ENCODE measurements at regions not wholly inside any gene's neighbourhood (a gene's known extent, or its start where the extent isn't known, plus 50 kb on each side); places are given as distances from the start of the nearest gene placed in this dataset.

DNA sequence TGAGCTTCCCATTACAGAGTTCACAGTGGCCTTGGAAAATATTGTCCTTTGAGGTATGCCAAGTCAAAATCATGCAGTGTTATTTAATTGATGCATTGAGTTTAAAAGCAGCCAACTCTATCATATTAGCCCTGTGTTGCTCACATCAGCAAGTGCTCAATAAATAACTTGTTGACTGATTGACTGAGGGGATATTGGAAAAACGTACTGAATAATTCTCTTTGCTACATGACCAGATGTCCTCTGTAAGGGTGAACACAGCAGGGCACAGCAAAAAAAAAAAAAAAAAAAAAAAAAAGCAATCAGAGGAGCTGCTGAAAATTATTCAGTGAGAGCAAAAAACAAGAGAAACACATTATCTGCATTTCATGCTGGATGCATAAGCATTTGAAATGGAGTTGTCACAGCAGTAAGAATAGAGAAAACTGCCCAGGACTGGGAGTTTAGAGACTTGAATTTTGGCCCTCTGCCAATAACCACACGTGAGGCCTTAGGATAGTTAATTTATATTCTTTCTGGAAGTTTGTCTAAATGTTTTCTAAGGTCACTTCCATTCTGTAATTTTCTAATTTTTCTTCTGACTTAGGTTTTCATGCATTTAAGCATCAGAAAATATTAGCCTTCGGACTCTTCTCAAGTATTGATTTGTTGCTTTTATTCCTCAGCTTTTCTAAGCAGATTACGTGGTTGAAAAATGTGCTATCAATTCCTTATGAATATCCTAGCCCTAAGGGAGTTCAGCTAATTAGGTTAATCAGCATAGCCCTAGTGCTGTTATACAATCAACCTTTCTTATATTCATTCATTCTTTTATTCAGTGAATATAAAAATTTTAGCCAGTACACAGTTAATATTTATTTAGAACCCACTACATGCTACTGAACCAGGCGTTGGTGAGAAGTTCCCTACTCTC is 246.8 kb upstream of the STXBP5 start:
- no peaks in the 10 kb centered on the region for H3K27me3 Mint-ChIP-seq (ENCODE audit: unreplicated experiment)
- no peak for TF ChIP-seq CTCF (IDR thresholded peaks at IDR 0.05; ENCODE audit: unreplicated experiment)
- peaks cover 2% of the 10 kb centered on the region for H3K9me3 Mint-ChIP-seq (ENCODE audit: low read depth, unreplicated experiment)
- no TSS peak for BruUV-seq (replicated peaks)
- H3K4me1 Mint-ChIP-seq (ENCODE audit: low read depth, unreplicated experiment) = no peaks in the 10 kb centered on the region
- CTCF ChIA-PET = no interaction called here
- H3K4me3 Mint-ChIP-seq (ENCODE audit: low read depth, unreplicated experiment) = no peak overlapping the region
- H3K27ac Mint-ChIP-seq (ENCODE audit: unreplicated experiment) = no peak overlapping the region
- DNase-seq = no peak
- intact Hi-C loops (cut with micrococcal nuclease; ENCODE audit: unreplicated experiment) = no loop called here
- H3K36me3 Mint-ChIP-seq (ENCODE audit: insufficient read depth, unreplicated experiment) = no peaks in the 10 kb centered on the region

DNA sequence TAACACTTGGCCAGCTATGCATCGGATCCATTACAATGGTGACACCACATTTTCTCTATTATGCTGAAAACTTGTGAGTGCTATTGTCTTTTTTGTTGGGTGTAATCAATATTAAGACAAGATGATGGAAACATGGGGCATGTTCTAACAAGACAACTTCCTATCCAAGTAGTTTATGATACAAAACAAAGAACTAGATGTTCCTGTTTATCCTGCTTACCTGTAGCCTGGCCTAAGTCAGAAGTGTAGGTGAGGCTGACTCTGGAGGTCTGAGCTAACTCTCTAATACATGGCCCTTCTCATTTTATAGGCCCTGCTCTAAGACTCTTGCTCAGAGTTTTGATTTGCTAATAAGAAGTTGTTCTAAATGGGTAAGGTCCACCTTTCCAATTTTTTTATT is 242.4 kb upstream of the STXBP5 start:
- Mint-ChIP-seq H3K27ac (ENCODE audit: unreplicated experiment) (no peak overlapping the region), H3K27me3 (ENCODE audit: unreplicated experiment) (no peaks in the 10 kb centered on the region), H3K4me1 (ENCODE audit: low read depth, unreplicated experiment) (no peaks in the 10 kb centered on the region), H3K4me3 (ENCODE audit: low read depth, unreplicated experiment) (no peak overlapping the region), H3K9me3 (ENCODE audit: low read depth, unreplicated experiment) (peaks cover 12% of the 10 kb centered on the region), H3K36me3 (ENCODE audit: insufficient read depth, unreplicated experiment) (no peaks in the 10 kb centered on the region)
- intact Hi-C loops (cut with micrococcal nuclease; ENCODE audit: unreplicated experiment) = no loop called here
- CTCF ChIA-PET = no interaction called here
- DNase-seq = no peak
- BruUV-seq (replicated peaks) = no TSS peak
- TF ChIP-seq CTCF (IDR thresholded peaks at IDR 0.05; ENCODE audit: unreplicated experiment) = no peak

DNA sequence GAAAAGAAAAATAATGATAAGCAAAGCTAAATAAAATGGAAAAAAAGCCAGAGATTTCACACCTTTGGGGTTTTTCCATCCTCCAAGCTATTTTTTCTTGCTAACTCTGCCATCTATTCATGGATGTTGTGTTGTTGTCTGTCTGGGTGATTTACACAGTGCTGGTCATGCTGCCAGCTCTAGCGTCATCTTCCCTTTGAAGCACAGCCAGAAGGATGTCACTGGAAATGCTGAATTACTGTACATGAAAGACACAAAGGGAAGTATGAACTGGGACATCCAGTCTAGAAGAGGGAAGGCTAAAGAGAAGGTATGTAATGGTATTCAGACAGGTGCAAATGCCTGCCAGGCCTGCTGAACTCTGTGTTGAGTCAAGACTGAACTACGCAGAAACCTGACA is 241.9 kb upstream of the STXBP5 start:
- BruUV-seq (replicated peaks) = no TSS peak
- Mint-ChIP-seq H3K4me1 (ENCODE audit: low read depth, unreplicated experiment) (no peaks in the 10 kb centered on the region), H3K27ac (ENCODE audit: unreplicated experiment) (no peak overlapping the region), H3K27me3 (ENCODE audit: unreplicated experiment) (no peaks in the 10 kb centered on the region), H3K36me3 (ENCODE audit: insufficient read depth, unreplicated experiment) (no peaks in the 10 kb centered on the region), H3K4me3 (ENCODE audit: low read depth, unreplicated experiment) (no peak overlapping the region), H3K9me3 (ENCODE audit: low read depth, unreplicated experiment) (peaks cover 12% of the 10 kb centered on the region)
- intact Hi-C loops (cut with micrococcal nuclease; ENCODE audit: unreplicated experiment) = no loop called here
- no peak for DNase-seq
- no peak for TF ChIP-seq CTCF (IDR thresholded peaks at IDR 0.05; ENCODE audit: unreplicated experiment)
- CTCF ChIA-PET = no interaction called here

- DNase-seq = no peak
- no peaks in the 10 kb centered on the region for H3K4me1 Mint-ChIP-seq (ENCODE audit: low read depth, unreplicated experiment)
- no TSS peak for BruUV-seq (replicated peaks)
- TF ChIP-seq CTCF (IDR thresholded peaks at IDR 0.05; ENCODE audit: unreplicated experiment) = no peak
- intact Hi-C loops (cut with micrococcal nuclease; ENCODE audit: unreplicated experiment) = no loop called here
- no peaks in the 10 kb centered on the region for H3K36me3 Mint-ChIP-seq (ENCODE audit: insufficient read depth, unreplicated experiment)
- no peaks in the 10 kb centered on the region for H3K27me3 Mint-ChIP-seq (ENCODE audit: unreplicated experiment)
- no peak overlapping the region for H3K4me3 Mint-ChIP-seq (ENCODE audit: low read depth, unreplicated experiment)
- CTCF ChIA-PET = no interaction called here
- peaks cover 10% of the 10 kb centered on the region for H3K9me3 Mint-ChIP-seq (ENCODE audit: low read depth, unreplicated experiment)
- no peak overlapping the region for H3K27ac Mint-ChIP-seq (ENCODE audit: unreplicated experiment)
Measured at GRCh38 chr6:146965110-146965689, 239.0 kb upstream of the STXBP5 start.
